A549 (cell line): ENCODE measurements at regions not wholly inside any gene's neighbourhood (a gene's known extent, or its start where the extent isn't known, plus 50 kb on each side); places are given as distances from the start of the nearest gene placed in this dataset.

Experiments used
- ATAC-seq, 2 experiments: fragments of 200-7000 bp in 1 of 2; fragments of >200 bp in 1 of 2; cut with Nextera tagmentation in 1 of 2; cut with Tn5 transposase in 1 of 2; 3 replicates each; pipeline versions ENCODE4 v1.8.0 to v1.9.1; 2018 to 2020; ENCODE audit warnings: mild to moderate bottlenecking in 1 of 2, moderate library complexity in 1 of 2
- CTCF ChIA-PET: fragments of 300-600 bp; sonication (Branson Sonifier 250); formaldehyde crosslinking; extraction: SDS; loops from one replicate; lab custom pipeline; 2021; ENCODE audit warnings: antibody characterized with exemption, inconsistent platforms; lab: Yijun Ruan, JAX
- POLR2A ChIA-PET: fragments of 350-600 bp; formaldehyde crosslinking; extraction: SDS; loops from one replicate; lab custom pipeline; 2021; ENCODE audit warnings: antibody characterized with exemption, inconsistent platforms; lab: Yijun Ruan, JAX
- DNase-seq, 2 experiments: peaks; one replicate each; pipeline versions ENCODE4 v3.0.0 to v3.0.0-alpha.2; 2011 to 2016; ENCODE audit warnings: low read depth in 1 of 2, low spot score in 1 of 2
- FAIRE-seq: peaks from 2 replicates; lab custom pipeline; 2011; peaks lifted over from hg19 to GRCh38; lab: Jason Lieb, UNC
- H3K27ac ChIP-seq, 2 experiments: fragments of >200 bp; sonication (Bioruptor Twin); formaldehyde crosslinking; 3 replicates each; pipeline ENCODE4 v1.5.1; 2016 to 2017
- H3K4me1 ChIP-seq: fragments of >200 bp; sonication (Bioruptor Twin); formaldehyde crosslinking; 3 replicates; pipeline ENCODE4 v1.6.1; 2016
- H3K4me2 ChIP-seq: fragments of >200 bp; sonication (Bioruptor Twin); formaldehyde crosslinking; 3 replicates; pipeline ENCODE4 v1.6.1; 2016
- H3K4me3 ChIP-seq: fragments of >200 bp; sonication (Bioruptor Twin); formaldehyde crosslinking; 3 replicates; pipeline ENCODE4 v1.5.1; 2016
- H3K9me3 ChIP-seq: fragments of >200 bp; sonication (Bioruptor Twin); formaldehyde crosslinking; 3 replicates; pipeline ENCODE4 v1.6.1; 2016
- BHLHE40 ChIP-seq: IDR thresholded peaks from 2 replicates; pipeline ENCODE4 v1.6.1; 2012; ENCODE audit warnings: low read depth, low read length, inconsistent platforms
- CHD4 ChIP-seq: fragments of 200-600 bp; sonication (generic); IDR thresholded peaks from 2 replicates; pipeline ENCODE4 v1.6.1; 2016; ENCODE audit warnings: antibody characterized with exemption, mild to moderate bottlenecking, borderline replicate concordance
- EP300 ChIP-seq, 2 experiments: fragments of >200 bp; sonication (Bioruptor Twin); formaldehyde crosslinking; IDR thresholded peaks; 2 replicates in 1 of 2; 3 replicates in 1 of 2; pipeline ENCODE4 v1.6.1; 2016 to 2017
- FOSB ChIP-seq: fragments of 250-450 bp; sonication (Bioruptor Pico); IDR thresholded peaks from 2 replicates; pipeline ENCODE4 v1.5.0; 2020; ENCODE audit warnings: mild to moderate bottlenecking, moderate library complexity
- HOXA7 ChIP-seq: fragments of 250-450 bp; sonication (Bioruptor Pico); IDR thresholded peaks from 2 replicates; pipeline ENCODE4 v1.5.0; 2020; ENCODE audit warnings: mild to moderate bottlenecking, moderate library complexity
- KDM1A ChIP-seq: fragments of 200-600 bp; sonication (generic); IDR thresholded peaks from 2 replicates; pipeline ENCODE4 v1.6.1; 2016; ENCODE audit warnings: low read depth, mild to moderate bottlenecking
- MAFK ChIP-seq: fragments of 450-650 bp; IDR thresholded peaks from 2 replicates; pipeline ENCODE4 v1.6.1; 2014; ENCODE audit not compliant: partially characterized antibody
- MAZ ChIP-seq: fragments of 150-350 bp; IDR thresholded peaks from 2 replicates; pipeline ENCODE4 v1.6.1; 2014; ENCODE audit warnings: antibody characterized with exemption, low read depth, low read length, borderline replicate concordance
- MYC ChIP-seq: IDR thresholded peaks from 2 replicates; pipeline ENCODE4 v1.6.1; 2012; ENCODE audit warnings: mild to moderate bottlenecking, inconsistent platforms, low read length, improper control_type of control experiment, borderline replicate concordance
- NFE2L2 ChIP-seq: fragments of 150-350 bp; conservative IDR thresholded peaks from 2 replicates; pipeline ENCODE4 v1.6.1; 2014; ENCODE audit warnings: low read length
- PHF8 ChIP-seq: fragments of 200-600 bp; sonication (generic); IDR thresholded peaks from 2 replicates; pipeline ENCODE4 v1.6.1; 2016; ENCODE audit warnings: low read depth, mild to moderate bottlenecking, antibody characterized with exemption, moderate library complexity, borderline replicate concordance
- RAD21 ChIP-seq, 2 experiments: fragments of >200 bp in 1 of 2; sonication (Bioruptor Twin) in 1 of 2; formaldehyde crosslinking in 1 of 2; IDR thresholded peaks in 1 of 2; conservative IDR thresholded peaks in 1 of 2; 2 replicates in 1 of 2; 3 replicates in 1 of 2; pipeline ENCODE4 v1.6.1; 2012 to 2018; ENCODE audit warnings: inconsistent platforms in 1 of 2
- SMC3 ChIP-seq: fragments of >200 bp; sonication (Bioruptor Twin); formaldehyde crosslinking; IDR thresholded peaks from 3 replicates; pipeline ENCODE4 v1.6.1; 2018; ENCODE audit warnings: inconsistent platforms
- SREBF2 ChIP-seq: fragments of 450-650 bp; IDR thresholded peaks from 2 replicates; pipeline ENCODE4 v1.6.1; 2014; ENCODE audit warnings: mild to moderate bottlenecking, moderate library complexity
- TFCP2L1 ChIP-seq: fragments of 250-450 bp; sonication (Bioruptor Pico); IDR thresholded peaks from 2 replicates; pipeline ENCODE4 v1.5.0; 2021; ENCODE audit warnings: mild to moderate bottlenecking
- TP53 ChIP-seq: fragments of 250-450 bp; sonication (Bioruptor Pico); IDR thresholded peaks from 2 replicates; pipeline ENCODE4 v1.5.0; 2021; ENCODE audit warnings: mild to moderate bottlenecking, moderate library complexity
- ZFP36 ChIP-seq: fragments of 450-650 bp; IDR thresholded peaks from 2 replicates; pipeline ENCODE4 v1.6.1; 2014; ENCODE audit warnings: borderline replicate concordance; ENCODE audit not compliant: partially characterized antibody
- ZNF302 ChIP-seq: fragments of 250-450 bp; sonication (Bioruptor Pico); IDR thresholded peaks from 2 replicates; pipeline ENCODE4 v1.9.0; 2021; ENCODE audit warnings: inconsistent platforms, mild to moderate bottlenecking, moderate library complexity
- WGBS: methylation state at CpG from one replicate; pipeline ENCODE4 v1.1.6; 2017; ENCODE audit errors: missing lambda C conversion rate; 5-methylcytosine and 5-hydroxymethylcytosine counted together
- TF ChIP-seq, protein P1 (sequence below): fragments of >200 bp; sonication (Bioruptor Twin); formaldehyde crosslinking; IDR thresholded peaks from 3 replicates; pipeline ENCODE4 v1.5.1; 2016
- TF ChIP-seq, protein P2 (sequence below): IDR thresholded peaks from 2 replicates; pipeline ENCODE4 v1.6.1; 2012
- TF ChIP-seq, protein P3 (sequence below): IDR thresholded peaks from 2 replicates; pipeline ENCODE4 v1.6.1; 2012
- TF ChIP-seq, protein P4 (sequence below): fragments of >200 bp; sonication (Bioruptor Twin); formaldehyde crosslinking; IDR thresholded peaks from 3 replicates; pipeline ENCODE4 v1.6.1; 2016
- TF ChIP-seq, protein P5 (sequence below): fragments of 200-600 bp; sonication (generic); IDR thresholded peaks from 2 replicates; pipeline ENCODE4 v1.6.1; 2016; ENCODE audit warnings: antibody characterized with exemption, mild to moderate bottlenecking, moderate library complexity
- TF ChIP-seq, protein P6 (sequence below): IDR thresholded peaks from 2 replicates; pipeline ENCODE4 v1.6.1; 2012; ENCODE audit warnings: low read depth, borderline replicate concordance

DNA sequence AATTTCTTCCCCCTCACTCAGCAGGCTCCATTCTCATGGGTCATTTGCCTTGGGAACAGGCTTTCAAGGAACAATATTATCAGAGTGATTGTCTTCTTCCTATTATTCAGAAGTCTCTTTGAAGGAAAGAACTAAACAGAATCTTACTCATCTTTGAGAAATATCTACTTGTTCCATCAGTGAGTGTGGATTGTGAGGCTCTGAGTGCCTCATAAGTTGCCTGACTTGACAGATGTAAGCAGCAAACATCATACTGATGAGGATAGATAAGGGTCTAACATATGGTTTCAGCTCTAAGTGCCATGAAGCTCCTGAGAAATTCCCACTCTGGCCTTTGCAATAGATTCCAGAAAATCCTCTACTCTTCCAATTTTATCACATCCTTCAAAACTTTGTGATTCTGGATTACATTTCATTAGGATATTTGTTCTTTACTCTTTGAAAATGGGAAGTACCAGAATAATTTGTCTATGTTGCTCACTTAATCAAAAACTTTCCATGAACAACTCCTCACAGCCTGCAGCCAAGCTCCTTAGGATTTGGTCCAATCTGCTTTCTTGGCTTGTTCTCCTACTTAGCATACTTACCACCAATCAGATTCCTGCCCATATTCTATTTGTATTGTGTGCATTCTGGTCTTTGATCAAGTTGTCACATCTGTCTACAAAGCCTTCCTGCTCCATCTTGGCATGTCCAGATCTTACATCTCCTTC is 120.1 kb downstream of the RPL22L1 start:
- FAIRE-seq, result no peak
- DNase-seq, result no peak
- no peak overlapping the region for H3K4me3 ChIP-seq
- ATAC-seq, result no peak
- CTCF ChIA-PET, result interaction anchor here (0.6 to 2.2 kb wide), 4 partner anchors 8 to 503 kb away, joined by 3 to 10 read pairs (median 4); no protein-coding TSS in a partner anchor
- no peak overlapping the region for H3K4me2 ChIP-seq
- POLR2A ChIA-PET, result no interaction called here
- H3K27ac ChIP-seq, result peak overlapping the region; percentile 65 to 69; a peak in 4 of 6 replicates
- TF ChIP-seq, protein P1, sequence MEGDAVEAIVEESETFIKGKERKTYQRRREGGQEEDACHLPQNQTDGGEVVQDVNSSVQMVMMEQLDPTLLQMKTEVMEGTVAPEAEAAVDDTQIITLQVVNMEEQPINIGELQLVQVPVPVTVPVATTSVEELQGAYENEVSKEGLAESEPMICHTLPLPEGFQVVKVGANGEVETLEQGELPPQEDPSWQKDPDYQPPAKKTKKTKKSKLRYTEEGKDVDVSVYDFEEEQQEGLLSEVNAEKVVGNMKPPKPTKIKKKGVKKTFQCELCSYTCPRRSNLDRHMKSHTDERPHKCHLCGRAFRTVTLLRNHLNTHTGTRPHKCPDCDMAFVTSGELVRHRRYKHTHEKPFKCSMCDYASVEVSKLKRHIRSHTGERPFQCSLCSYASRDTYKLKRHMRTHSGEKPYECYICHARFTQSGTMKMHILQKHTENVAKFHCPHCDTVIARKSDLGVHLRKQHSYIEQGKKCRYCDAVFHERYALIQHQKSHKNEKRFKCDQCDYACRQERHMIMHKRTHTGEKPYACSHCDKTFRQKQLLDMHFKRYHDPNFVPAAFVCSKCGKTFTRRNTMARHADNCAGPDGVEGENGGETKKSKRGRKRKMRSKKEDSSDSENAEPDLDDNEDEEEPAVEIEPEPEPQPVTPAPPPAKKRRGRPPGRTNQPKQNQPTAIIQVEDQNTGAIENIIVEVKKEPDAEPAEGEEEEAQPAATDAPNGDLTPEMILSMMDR, result no peak
- TF ChIP-seq, protein P2, sequence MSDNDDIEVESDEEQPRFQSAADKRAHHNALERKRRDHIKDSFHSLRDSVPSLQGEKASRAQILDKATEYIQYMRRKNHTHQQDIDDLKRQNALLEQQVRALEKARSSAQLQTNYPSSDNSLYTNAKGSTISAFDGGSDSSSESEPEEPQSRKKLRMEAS, result no peak
- TF ChIP-seq MAZ, result no peak
- no peak for TF ChIP-seq SREBF2
- no peak for TF ChIP-seq RAD21 (conservative IDR thresholded peaks at IDR 0.05 in 1 of 2, IDR thresholded peaks at IDR 0.05 in 1 of 2)
- TF ChIP-seq, protein P3, sequence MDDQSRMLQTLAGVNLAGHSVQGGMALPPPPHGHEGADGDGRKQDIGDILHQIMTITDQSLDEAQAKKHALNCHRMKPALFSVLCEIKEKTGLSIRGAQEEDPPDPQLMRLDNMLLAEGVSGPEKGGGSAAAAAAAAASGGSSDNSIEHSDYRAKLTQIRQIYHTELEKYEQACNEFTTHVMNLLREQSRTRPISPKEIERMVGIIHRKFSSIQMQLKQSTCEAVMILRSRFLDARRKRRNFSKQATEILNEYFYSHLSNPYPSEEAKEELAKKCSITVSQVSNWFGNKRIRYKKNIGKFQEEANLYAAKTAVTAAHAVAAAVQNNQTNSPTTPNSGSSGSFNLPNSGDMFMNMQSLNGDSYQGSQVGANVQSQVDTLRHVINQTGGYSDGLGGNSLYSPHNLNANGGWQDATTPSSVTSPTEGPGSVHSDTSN, result no peak
- TF ChIP-seq PHF8, result no peak
- no peak for TF ChIP-seq EP300 (IDR thresholded peaks at IDR 0.05)
- TF ChIP-seq MAFK, result no peak
- TF ChIP-seq KDM1A, result no peak
- TF ChIP-seq ZNF302 (CRISPR knock-in tag), result no peak
- TF ChIP-seq NFE2L2, result no peak
- TF ChIP-seq CHD4, result no peak
- TF ChIP-seq, protein P4, sequence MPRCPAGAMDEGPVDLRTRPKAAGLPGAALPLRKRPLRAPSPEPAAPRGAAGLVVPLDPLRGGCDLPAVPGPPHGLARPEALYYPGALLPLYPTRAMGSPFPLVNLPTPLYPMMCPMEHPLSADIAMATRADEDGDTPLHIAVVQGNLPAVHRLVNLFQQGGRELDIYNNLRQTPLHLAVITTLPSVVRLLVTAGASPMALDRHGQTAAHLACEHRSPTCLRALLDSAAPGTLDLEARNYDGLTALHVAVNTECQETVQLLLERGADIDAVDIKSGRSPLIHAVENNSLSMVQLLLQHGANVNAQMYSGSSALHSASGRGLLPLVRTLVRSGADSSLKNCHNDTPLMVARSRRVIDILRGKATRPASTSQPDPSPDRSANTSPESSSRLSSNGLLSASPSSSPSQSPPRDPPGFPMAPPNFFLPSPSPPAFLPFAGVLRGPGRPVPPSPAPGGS, result no peak
- no peak for TF ChIP-seq TFCP2L1
- TF ChIP-seq, protein P5, sequence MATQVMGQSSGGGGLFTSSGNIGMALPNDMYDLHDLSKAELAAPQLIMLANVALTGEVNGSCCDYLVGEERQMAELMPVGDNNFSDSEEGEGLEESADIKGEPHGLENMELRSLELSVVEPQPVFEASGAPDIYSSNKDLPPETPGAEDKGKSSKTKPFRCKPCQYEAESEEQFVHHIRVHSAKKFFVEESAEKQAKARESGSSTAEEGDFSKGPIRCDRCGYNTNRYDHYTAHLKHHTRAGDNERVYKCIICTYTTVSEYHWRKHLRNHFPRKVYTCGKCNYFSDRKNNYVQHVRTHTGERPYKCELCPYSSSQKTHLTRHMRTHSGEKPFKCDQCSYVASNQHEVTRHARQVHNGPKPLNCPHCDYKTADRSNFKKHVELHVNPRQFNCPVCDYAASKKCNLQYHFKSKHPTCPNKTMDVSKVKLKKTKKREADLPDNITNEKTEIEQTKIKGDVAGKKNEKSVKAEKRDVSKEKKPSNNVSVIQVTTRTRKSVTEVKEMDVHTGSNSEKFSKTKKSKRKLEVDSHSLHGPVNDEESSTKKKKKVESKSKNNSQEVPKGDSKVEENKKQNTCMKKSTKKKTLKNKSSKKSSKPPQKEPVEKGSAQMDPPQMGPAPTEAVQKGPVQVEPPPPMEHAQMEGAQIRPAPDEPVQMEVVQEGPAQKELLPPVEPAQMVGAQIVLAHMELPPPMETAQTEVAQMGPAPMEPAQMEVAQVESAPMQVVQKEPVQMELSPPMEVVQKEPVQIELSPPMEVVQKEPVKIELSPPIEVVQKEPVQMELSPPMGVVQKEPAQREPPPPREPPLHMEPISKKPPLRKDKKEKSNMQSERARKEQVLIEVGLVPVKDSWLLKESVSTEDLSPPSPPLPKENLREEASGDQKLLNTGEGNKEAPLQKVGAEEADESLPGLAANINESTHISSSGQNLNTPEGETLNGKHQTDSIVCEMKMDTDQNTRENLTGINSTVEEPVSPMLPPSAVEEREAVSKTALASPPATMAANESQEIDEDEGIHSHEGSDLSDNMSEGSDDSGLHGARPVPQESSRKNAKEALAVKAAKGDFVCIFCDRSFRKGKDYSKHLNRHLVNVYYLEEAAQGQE, result no peak
- TF ChIP-seq MYC, result no peak
- no peak for TF ChIP-seq SMC3
- H3K9me3 ChIP-seq, result no peaks in the 10 kb centered on the region
- peaks cover 43% of the 10 kb centered on the region for H3K4me1 ChIP-seq

DNA sequence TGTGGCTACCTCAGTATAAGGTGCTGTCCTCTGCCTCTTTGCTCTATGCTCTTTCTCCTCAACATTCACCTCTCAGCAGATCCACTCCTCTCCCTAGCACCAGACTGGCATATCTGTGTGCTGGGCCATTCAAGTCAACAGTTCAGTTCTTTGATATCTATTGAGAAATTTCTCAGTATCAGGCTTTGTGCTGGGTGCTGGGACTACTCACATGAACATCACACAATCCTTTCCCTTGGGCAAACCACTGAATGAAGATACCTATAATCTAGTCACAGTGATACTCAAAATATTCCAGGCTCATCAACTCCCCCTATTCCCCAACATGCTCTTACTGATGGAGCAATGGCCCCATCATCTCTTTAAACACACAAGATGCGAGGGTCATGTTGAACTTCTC is 120.8 kb downstream of the RPL22L1 start:
- ATAC-seq (no peak), FAIRE-seq (no peak), DNase-seq (no peak)
- Histone ChIP-seq H3K4me3 (no peak overlapping the region), H3K4me2 (no peak overlapping the region), H3K9me3 (no peaks in the 10 kb centered on the region), H3K4me1 (peaks cover 47% of the 10 kb centered on the region), H3K27ac (peak overlapping the region in 1 of 2 experiments; percentile 69; a peak in 3 of 6 replicates)
- CTCF ChIA-PET, result interaction anchor here (1.1 kb wide), 1 partner anchor 10 kb away, joined by 3 read pairs; no protein-coding TSS in a partner anchor
- POLR2A ChIA-PET, result no interaction called here
- TF ChIP-seq MAFK (no peak), HOXA7 (no peak), BHLHE40 (no peak), ZFP36 (no peak), FOSB (no peak), TP53 (CRISPR knock-in tag) (no peak), SREBF2 (no peak), MAZ (no peak)
- TF ChIP-seq, protein P6, sequence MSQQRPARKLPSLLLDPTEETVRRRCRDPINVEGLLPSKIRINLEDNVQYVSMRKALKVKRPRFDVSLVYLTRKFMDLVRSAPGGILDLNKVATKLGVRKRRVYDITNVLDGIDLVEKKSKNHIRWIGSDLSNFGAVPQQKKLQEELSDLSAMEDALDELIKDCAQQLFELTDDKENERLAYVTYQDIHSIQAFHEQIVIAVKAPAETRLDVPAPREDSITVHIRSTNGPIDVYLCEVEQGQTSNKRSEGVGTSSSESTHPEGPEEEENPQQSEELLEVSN, result no peak
- WGBS, result 87% methylated on average over 1 of the region's 1 CpG
